ENCODE measurements at regions not wholly inside any gene's neighbourhood (a gene's known extent, or its start where the extent isn't known, plus 50 kb on each side); places are given as distances from the start of the nearest gene placed in this dataset.

- no peaks in the 10 kb centered on the region for H3K9me2 ChIP-seq (ENCODE audit: insufficient read depth)
- H3F3A ChIP-seq (ENCODE audit: insufficient read depth, low read depth): no peaks in the 10 kb centered on the region
- intact Hi-C loops (cut with micrococcal nuclease; ENCODE audit: unreplicated experiment): no loop called here
- no peak overlapping the region for H2AFZ ChIP-seq
- no TSS peak for BruUV-seq (replicated peaks)
- DNase-seq: no peak
- H3K9me3 ChIP-seq (ENCODE audit: insufficient read depth, low read depth): no peaks in the 10 kb centered on the region
- no peak for TF ChIP-seq EZH2 (IDR thresholded peaks at IDR 0.05; ENCODE audit: low read depth)
- no peak for TF ChIP-seq CTCF (conservative IDR thresholded peaks at IDR 0.05)
- H4K20me1 ChIP-seq (ENCODE audit: insufficient read depth): no peaks in the 10 kb centered on the region
- no peaks in the 10 kb centered on the region for H3K79me2 ChIP-seq (ENCODE audit: low read depth)
- H3K27ac ChIP-seq: no peak overlapping the region
- H3K4me3 ChIP-seq: no peak overlapping the region
- H3K36me3 ChIP-seq (ENCODE audit: low read depth): no peaks in the 10 kb centered on the region
- ChIA-PET CTCF (no interaction called here), POLR2A (ENCODE audit: unreplicated experiment) (no interaction called here)
- no peak overlapping the region for H3K4me2 ChIP-seq
- no peaks in the 10 kb centered on the region for H3K27me3 ChIP-seq (ENCODE audit: insufficient read depth, low read depth)
- H3K4me1 ChIP-seq (replicated peaks; ENCODE audit: insufficient read depth): no peaks in the 10 kb centered on the region
Observed at GRCh38 chr7:119343289-119343688, 929.7 kb upstream of the KCND2 start.

GRCh38 chr7:119344466-119344865, 928.5 kb upstream of the KCND2 start:
- Histone ChIP-seq H3K36me3 (ENCODE audit: low read depth) (no peaks in the 10 kb centered on the region), H3K4me3 (no peak overlapping the region), H3K9me3 (ENCODE audit: insufficient read depth, low read depth) (no peaks in the 10 kb centered on the region), H3K4me1 (replicated peaks; ENCODE audit: insufficient read depth) (no peaks in the 10 kb centered on the region), H4K20me1 (ENCODE audit: insufficient read depth) (no peaks in the 10 kb centered on the region), H3K27ac (no peak overlapping the region), H3K4me2 (no peak overlapping the region), H2AFZ (no peak overlapping the region), H3K27me3 (ENCODE audit: insufficient read depth, low read depth) (no peaks in the 10 kb centered on the region), H3F3A (ENCODE audit: insufficient read depth, low read depth) (no peaks in the 10 kb centered on the region), H3K79me2 (ENCODE audit: low read depth) (no peaks in the 10 kb centered on the region), H3K9me2 (ENCODE audit: insufficient read depth) (no peaks in the 10 kb centered on the region)
- no peak for TF ChIP-seq CTCF (conservative IDR thresholded peaks at IDR 0.05)
- TF ChIP-seq EZH2 (IDR thresholded peaks at IDR 0.05; ENCODE audit: low read depth): no peak
- intact Hi-C loops (cut with micrococcal nuclease; ENCODE audit: unreplicated experiment): no loop called here
- no peak for DNase-seq
- ChIA-PET CTCF (no interaction called here), POLR2A (ENCODE audit: unreplicated experiment) (no interaction called here)
- no TSS peak for BruUV-seq (replicated peaks)

- BruUV-seq (replicated peaks): no TSS peak
- Histone ChIP-seq H3K27me3 (ENCODE audit: insufficient read depth, low read depth) (no peaks in the 10 kb centered on the region), H3K4me2 (no peak overlapping the region), H3K4me1 (replicated peaks; ENCODE audit: insufficient read depth) (no peaks in the 10 kb centered on the region), H3K27ac (no peak overlapping the region), H3K79me2 (ENCODE audit: low read depth) (no peaks in the 10 kb centered on the region), H3K9me2 (ENCODE audit: insufficient read depth) (no peaks in the 10 kb centered on the region), H3F3A (ENCODE audit: insufficient read depth, low read depth) (no peaks in the 10 kb centered on the region), H3K9me3 (ENCODE audit: insufficient read depth, low read depth) (no peaks in the 10 kb centered on the region), H3K4me3 (no peak overlapping the region), H2AFZ (no peak overlapping the region), H4K20me1 (ENCODE audit: insufficient read depth) (no peaks in the 10 kb centered on the region), H3K36me3 (ENCODE audit: low read depth) (no peaks in the 10 kb centered on the region)
- DNase-seq: no peak
- no peak for TF ChIP-seq CTCF (conservative IDR thresholded peaks at IDR 0.05)
- TF ChIP-seq EZH2 (IDR thresholded peaks at IDR 0.05; ENCODE audit: low read depth): no peak
- CTCF ChIA-PET: no interaction called here
- POLR2A ChIA-PET (ENCODE audit: unreplicated experiment): interaction anchor here (0.6 kb wide), 1 partner anchor 954 kb away, joined by 3 read pairs; no protein-coding TSS in a partner anchor
- intact Hi-C loops (cut with micrococcal nuclease; ENCODE audit: unreplicated experiment): no loop called here
Observed at GRCh38 chr7:119348491-119348890, 924.5 kb upstream of the KCND2 start.
